Breast epithelium (tissue), 3 donors: ENCODE measurements at regions not wholly inside any gene's neighbourhood (a gene's known extent, or its start where the extent isn't known, plus 50 kb on each side); places are given as distances from the start of the nearest gene placed in this dataset.

Experiments
- POLR2A ChIP-seq: fragments of 450-650 bp; IDR thresholded peaks from one replicate; pipeline ENCODE4 v1.6.1; 2016; ENCODE audit warnings: antibody characterized with exemption, mild to moderate bottlenecking, moderate library complexity
- POLR2AphosphoS5 ChIP-seq, 3 donors: sonication (generic); formaldehyde crosslinking; IDR thresholded peaks; one replicate each; pipeline ENCODE4 v1.6.1; 2017; ENCODE audit warnings: antibody characterized with exemption in 3 of 3
- TF ChIP-seq, protein P1 (sequence below), 3 donors: fragments of 450-650 bp; IDR thresholded peaks; one replicate each; pipeline ENCODE4 v1.5.1; 2016 to 2017; ENCODE audit warnings: antibody characterized with exemption in 3 of 3, mild to moderate bottlenecking in 3 of 3, moderate library complexity in 3 of 3

GRCh38 chr2:21281384-21281783 lies 157.6 kb downstream of the TDRD15 start:
- TF ChIP-seq POLR2A (no peak), POLR2AphosphoS5 (IDR thresholded peaks at IDR 0.05) (no peak)
- TF ChIP-seq, protein P1, sequence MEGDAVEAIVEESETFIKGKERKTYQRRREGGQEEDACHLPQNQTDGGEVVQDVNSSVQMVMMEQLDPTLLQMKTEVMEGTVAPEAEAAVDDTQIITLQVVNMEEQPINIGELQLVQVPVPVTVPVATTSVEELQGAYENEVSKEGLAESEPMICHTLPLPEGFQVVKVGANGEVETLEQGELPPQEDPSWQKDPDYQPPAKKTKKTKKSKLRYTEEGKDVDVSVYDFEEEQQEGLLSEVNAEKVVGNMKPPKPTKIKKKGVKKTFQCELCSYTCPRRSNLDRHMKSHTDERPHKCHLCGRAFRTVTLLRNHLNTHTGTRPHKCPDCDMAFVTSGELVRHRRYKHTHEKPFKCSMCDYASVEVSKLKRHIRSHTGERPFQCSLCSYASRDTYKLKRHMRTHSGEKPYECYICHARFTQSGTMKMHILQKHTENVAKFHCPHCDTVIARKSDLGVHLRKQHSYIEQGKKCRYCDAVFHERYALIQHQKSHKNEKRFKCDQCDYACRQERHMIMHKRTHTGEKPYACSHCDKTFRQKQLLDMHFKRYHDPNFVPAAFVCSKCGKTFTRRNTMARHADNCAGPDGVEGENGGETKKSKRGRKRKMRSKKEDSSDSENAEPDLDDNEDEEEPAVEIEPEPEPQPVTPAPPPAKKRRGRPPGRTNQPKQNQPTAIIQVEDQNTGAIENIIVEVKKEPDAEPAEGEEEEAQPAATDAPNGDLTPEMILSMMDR (IDR thresholded peaks at IDR 0.05), result no peak
